ENCODE measurements at regions not wholly inside any gene's neighbourhood (a gene's known extent, or its start where the extent isn't known, plus 50 kb on each side); places are given as distances from the start of the nearest gene placed in this dataset.
"Not testable (repeated sequence)": the region's sequence is repeated elsewhere in the genome, so short reads cannot be mapped to it uniquely, and the experiment has no call there.

DNA sequence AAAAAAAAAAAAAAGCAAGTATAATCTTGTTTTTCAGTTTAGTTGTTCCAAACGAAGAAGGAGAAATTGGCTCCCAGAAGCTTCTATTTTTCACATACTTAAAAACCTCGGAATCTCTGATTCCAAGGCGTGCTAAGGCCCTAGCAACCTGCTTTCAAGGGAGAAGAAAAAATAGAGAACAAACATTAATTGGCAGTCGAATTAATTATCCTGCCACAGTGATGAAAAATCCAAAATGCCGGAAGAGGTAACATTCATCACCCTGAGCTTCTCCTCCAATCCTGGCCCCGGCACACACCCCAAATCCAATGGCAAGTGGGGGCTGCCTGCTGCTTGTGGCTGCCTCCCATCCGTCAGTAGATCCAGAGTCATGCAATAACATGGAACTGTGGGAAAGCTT is 250.2 kb upstream of the CHAC2 start:
- TF ChIP-seq SPI1 (IDR thresholded peaks at IDR 0.05; ENCODE audit: low read depth, low read length): no peak
- TF ChIP-seq PAX5 (IDR thresholded peaks at IDR 0.05; ENCODE audit: insufficient read depth, low read length, severe bottlenecking): no peak
- TF ChIP-seq POLR2AphosphoS5 (IDR thresholded peaks at IDR 0.05; ENCODE audit: low read depth, low read length): no peak
- TF ChIP-seq POU2F2 (IDR thresholded peaks at IDR 0.05; ENCODE audit: low read depth, low read length): no peak
- TF ChIP-seq TAF1 (IDR thresholded peaks at IDR 0.05; ENCODE audit: low read depth, low read length): no peak
- TF ChIP-seq POLR2A (IDR thresholded peaks at IDR 0.05; ENCODE audit: low read depth, low read length): no peak
- FAIRE-seq (no peak), DNase-seq (ENCODE audit: insufficient read length, low spot score) (no peak)

DNA sequence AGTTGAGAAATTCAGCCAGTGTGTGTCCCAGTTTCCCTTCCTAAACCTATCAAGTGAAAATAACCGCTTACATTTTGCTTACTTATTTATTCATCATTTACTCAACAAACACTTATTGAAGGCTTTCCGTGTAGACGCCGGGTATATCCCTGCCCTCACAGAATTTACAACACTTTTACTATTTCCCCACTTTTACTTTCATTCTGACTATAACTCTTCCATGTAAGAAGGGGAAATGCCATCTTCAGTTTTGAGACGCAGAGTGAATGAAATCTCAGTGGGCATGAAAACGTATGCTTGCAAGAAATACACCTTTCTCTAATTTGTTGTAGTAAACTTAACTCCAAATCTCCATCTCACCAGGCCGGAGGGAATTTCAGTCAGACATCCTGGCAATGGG is 251.0 kb upstream of the CHAC2 start:
- TF ChIP-seq POU2F2 (IDR thresholded peaks at IDR 0.05; ENCODE audit: low read depth, low read length) (no peak), POLR2A (IDR thresholded peaks at IDR 0.05; ENCODE audit: low read depth, low read length) (no peak)
- no peak for DNase-seq (ENCODE audit: insufficient read length, low spot score)
- no peak for FAIRE-seq

DNA sequence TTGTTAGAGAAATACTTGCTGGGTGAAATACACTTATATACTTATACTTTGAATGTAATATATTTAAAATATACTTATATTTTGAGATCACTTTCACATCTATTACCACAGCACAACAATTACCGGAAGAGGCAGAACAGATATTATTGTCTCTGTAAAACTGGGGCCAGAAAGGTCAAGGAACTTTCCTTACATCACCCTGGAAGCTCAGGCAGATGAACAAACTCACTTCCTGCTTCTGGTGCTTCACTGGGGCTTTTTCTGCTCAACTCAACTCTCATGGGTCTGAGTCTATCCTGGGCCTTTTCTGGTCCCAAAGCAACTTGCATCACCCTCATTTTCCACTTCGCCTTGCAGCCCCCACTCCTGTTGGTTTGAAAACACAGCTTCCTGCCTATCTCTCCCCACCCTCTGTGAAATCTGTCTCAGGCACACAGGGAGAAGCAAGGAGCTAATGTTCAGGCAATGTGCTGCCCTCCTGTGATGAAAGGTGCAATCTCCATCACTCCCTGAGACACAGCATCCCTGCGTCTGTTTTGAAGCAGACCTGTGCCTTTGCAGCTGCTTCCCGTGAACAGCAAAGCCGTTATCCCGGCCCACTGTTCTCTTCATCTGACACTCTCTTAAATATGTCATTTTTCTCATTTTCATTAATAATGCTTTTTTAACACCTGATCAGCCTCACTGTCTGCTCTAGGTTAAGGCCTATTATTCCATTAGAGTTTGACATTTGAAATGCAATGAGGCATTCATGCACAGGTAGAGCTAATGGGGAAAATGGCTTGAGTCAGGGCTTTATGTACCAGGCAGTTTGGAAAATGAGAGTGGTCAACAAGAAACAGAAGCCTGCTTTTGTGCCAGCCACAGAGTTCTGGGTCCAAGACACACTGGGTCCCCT is 251.9 kb upstream of the CHAC2 start:
- no peak for FAIRE-seq
- DNase-seq (ENCODE audit: insufficient read length, low spot score): no peak
- TF ChIP-seq TAF1 (IDR thresholded peaks at IDR 0.05; ENCODE audit: low read depth, low read length) (no peak), SPI1 (IDR thresholded peaks at IDR 0.05; ENCODE audit: low read depth, low read length) (no peak), POLR2AphosphoS5 (IDR thresholded peaks at IDR 0.05; ENCODE audit: low read depth, low read length) (no peak), PAX5 (IDR thresholded peaks at IDR 0.05; ENCODE audit: insufficient read depth, low read length, severe bottlenecking) (no peak), POU2F2 (IDR thresholded peaks at IDR 0.05; ENCODE audit: low read depth, low read length) (no peak), POLR2A (IDR thresholded peaks at IDR 0.05; ENCODE audit: low read depth, low read length) (no peak)

DNA sequence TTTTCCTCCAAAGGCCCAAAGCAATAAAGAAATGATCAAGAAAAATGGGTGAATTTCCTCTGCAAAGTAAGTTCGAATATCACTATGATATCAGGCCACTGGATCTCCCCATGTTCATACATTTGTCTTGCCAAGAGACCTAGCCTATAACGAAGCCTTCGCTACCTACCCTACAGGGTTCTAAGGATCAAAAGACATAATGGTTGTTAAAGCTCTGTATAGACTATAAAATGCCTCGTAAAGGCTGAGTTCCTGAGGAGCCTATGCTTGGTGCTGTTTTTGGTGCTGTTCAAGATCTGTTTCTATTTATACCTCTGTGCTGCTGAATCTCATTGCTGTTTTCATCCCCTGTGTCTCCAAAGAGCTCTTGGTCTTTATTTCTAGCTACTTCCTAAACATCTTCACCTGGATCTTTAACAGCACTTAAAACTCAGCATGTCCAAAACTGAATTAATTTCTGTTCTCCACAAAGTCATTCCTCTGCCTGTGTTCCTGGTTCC is 254.4 kb upstream of the CHAC2 start:
- FAIRE-seq (no peak), DNase-seq (ENCODE audit: insufficient read length, low spot score) (no peak)
- TF ChIP-seq POLR2A (IDR thresholded peaks at IDR 0.05; ENCODE audit: low read depth, low read length): no peak
- no peak for TF ChIP-seq POLR2AphosphoS5 (IDR thresholded peaks at IDR 0.05; ENCODE audit: low read depth, low read length)
- TF ChIP-seq POU2F2 (IDR thresholded peaks at IDR 0.05; ENCODE audit: low read depth, low read length): no peak
- TF ChIP-seq PAX5 (IDR thresholded peaks at IDR 0.05; ENCODE audit: insufficient read depth, low read length, severe bottlenecking): no peak
- no peak for TF ChIP-seq TAF1 (IDR thresholded peaks at IDR 0.05; ENCODE audit: low read depth, low read length)
- TF ChIP-seq SPI1 (IDR thresholded peaks at IDR 0.05; ENCODE audit: low read depth, low read length): no peak

DNA sequence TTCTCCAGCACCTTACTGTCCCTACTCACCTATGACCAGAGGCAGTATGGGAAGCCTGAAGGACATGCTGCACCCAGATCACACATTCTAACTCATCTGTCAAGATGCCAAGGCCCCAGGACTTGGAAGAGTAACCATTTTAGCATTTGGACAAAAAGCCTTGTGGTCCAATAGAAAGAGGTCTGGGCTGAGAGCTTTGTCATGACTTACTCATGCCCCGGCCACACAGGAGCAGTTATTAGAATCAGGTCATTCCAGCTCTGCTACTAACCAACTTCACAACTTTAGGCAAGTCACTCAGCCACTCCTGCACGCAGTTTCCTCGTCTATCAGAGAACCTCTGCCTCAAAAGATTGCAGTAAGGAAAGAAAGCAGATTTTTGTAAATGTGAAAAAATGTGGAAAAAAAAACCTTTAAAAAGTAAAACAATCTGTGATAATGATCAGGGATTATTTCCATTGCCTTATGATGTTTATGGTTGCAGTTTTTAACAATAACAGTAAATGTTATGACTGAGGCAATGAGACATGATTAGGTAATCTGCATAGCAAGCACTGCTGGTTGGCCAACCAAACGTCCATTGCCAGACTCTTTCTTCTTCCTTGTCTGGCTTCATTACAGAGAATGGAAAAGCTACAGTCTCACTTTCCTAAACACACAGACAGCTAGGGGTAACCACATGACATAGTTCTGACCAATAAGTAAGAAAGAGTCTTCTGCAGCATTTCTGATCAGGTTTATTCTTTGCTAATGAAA is 255.4 kb upstream of the CHAC2 start:
- FAIRE-seq: no peak
- no peak for DNase-seq (ENCODE audit: insufficient read length, low spot score)
- TF ChIP-seq TAF1 (IDR thresholded peaks at IDR 0.05; ENCODE audit: low read depth, low read length) (no peak), SPI1 (IDR thresholded peaks at IDR 0.05; ENCODE audit: low read depth, low read length) (no peak), POLR2AphosphoS5 (IDR thresholded peaks at IDR 0.05; ENCODE audit: low read depth, low read length) (no peak), PAX5 (IDR thresholded peaks at IDR 0.05; ENCODE audit: insufficient read depth, low read length, severe bottlenecking) (no peak), POLR2A (IDR thresholded peaks at IDR 0.05; ENCODE audit: low read depth, low read length) (no peak), POU2F2 (IDR thresholded peaks at IDR 0.05; ENCODE audit: low read depth, low read length) (no peak)

DNA sequence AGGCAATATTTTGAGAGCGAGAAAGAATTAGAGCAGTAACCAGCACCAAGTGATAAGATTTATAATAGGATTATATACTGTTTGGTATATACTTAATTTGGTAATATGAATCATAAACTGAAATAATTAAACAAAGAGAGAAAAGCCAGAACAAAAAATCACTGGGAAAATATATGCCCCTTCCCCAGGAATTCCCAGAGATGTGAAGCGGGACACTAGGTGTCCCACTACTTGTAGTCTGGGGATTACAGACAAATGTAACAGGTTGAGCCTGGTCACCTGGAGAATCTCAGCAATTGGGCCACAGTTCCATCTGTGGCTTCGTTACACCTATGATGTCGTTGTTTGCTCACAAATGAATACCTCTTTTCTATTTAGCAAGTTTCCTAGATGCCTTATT is 256.1 kb upstream of the CHAC2 start:
- DNase-seq (ENCODE audit: insufficient read length, low spot score) (no peak), FAIRE-seq (no peak)
- no peak for TF ChIP-seq PAX5 (IDR thresholded peaks at IDR 0.05; ENCODE audit: insufficient read depth, low read length, severe bottlenecking)
- TF ChIP-seq POLR2AphosphoS5 (IDR thresholded peaks at IDR 0.05; ENCODE audit: low read depth, low read length): no peak
- TF ChIP-seq SPI1 (IDR thresholded peaks at IDR 0.05; ENCODE audit: low read depth, low read length): no peak
- no peak for TF ChIP-seq TAF1 (IDR thresholded peaks at IDR 0.05; ENCODE audit: low read depth, low read length)
- no peak for TF ChIP-seq POU2F2 (IDR thresholded peaks at IDR 0.05; ENCODE audit: low read depth, low read length)

DNA sequence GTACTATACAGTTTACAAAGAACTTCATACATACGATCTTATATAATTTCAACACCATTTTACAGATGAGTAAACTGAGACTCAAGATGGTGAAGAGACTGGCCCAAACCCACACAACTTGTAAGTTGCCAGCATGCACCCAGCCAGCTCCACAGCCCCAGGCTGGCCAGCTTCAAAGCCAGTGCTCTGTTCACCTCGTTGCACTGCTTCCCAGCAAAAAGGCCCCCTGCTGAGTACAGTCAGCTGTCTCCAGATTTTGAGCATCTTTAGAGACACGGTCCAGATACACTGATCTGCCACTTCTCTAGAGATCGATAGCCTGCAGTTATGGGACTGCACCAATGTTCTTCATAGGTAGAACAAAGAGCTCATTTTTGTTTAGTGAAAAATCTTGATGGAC is 257.2 kb upstream of the CHAC2 start:
- no peak for DNase-seq (ENCODE audit: insufficient read length, low spot score)
- FAIRE-seq: no peak
- TF ChIP-seq PAX5 (IDR thresholded peaks at IDR 0.05; ENCODE audit: insufficient read depth, low read length, severe bottlenecking) (no peak), POU2F2 (IDR thresholded peaks at IDR 0.05; ENCODE audit: low read depth, low read length) (no peak), POLR2AphosphoS5 (IDR thresholded peaks at IDR 0.05; ENCODE audit: low read depth, low read length) (no peak), TAF1 (IDR thresholded peaks at IDR 0.05; ENCODE audit: low read depth, low read length) (no peak), POLR2A (IDR thresholded peaks at IDR 0.05; ENCODE audit: low read depth, low read length) (no peak), SPI1 (IDR thresholded peaks at IDR 0.05; ENCODE audit: low read depth, low read length) (no peak)

DNA sequence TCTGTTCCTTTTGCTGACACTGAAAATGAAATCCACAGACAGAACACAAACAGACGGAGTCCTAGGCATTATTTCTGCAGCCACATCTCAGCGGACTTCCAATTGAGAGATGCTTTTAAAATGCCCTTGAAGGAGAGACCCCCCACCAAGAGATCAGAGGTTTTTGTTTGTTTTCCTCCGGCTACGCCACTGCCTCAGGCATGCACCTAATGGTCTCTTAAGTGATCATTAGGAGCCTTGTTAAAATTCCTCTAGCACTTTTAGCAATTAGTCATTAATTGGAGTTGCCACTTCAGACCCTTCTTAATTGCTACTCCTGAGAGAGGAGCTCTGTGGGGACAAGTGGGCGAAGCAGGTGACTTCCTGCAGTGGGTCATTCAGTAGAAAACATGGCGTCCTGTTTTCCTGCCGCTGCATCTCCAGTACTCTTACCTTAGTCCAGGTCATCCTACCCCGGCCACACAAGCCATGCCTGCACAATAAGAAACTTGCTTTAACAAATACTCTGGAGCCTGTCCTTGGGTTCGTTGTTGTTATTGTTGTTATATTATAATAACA is 257.7 kb upstream of the CHAC2 start:
- FAIRE-seq: no peak
- no peak for TF ChIP-seq TAF1 (IDR thresholded peaks at IDR 0.05; ENCODE audit: low read depth, low read length)
- DNase-seq (ENCODE audit: insufficient read length, low spot score): no peak

DNA sequence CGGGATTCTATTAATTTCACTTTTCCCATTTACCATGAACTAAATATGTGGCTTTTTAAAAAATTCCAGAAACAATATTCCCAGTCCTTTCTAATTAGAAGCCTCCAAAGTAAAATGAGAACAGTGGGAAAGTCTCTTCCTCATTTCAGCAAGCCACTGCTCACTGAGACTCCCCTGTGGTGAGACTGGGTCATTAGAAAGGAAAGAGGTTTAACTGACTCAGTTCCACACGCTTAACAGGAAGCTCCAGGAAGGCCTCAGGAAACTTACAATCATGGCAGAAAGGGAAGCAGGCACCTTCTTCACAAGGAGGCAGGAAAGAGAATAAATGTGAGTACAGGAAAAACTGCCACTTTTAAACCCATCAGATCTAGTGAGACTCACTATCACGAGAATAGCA is 258.9 kb upstream of the CHAC2 start:
- no peak for FAIRE-seq
- no peak for DNase-seq (ENCODE audit: insufficient read length, low spot score)
- TF ChIP-seq PAX5 (IDR thresholded peaks at IDR 0.05; ENCODE audit: insufficient read depth, low read length, severe bottlenecking) (no peak), POLR2A (IDR thresholded peaks at IDR 0.05; ENCODE audit: low read depth, low read length) (no peak), POLR2AphosphoS5 (IDR thresholded peaks at IDR 0.05; ENCODE audit: low read depth, low read length) (no peak)

DNA sequence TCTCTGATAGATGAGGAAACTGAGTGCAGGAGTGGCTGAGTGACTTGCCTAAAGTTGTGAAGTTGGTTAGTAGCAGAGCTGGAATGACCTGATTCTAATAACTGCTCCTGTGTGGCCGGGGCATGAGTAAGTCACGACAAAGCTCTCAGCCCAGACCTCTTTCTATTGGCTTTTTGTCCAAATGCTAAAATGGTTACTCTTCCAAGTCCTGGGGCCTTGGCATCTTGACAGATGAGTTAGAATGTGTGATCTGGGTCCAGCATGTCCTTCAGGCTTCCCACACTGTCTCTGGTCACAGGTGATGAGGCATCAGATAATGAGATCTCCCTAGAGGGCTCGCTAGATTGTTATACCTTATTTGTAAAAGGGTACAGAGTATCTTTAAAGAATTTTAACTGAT is 260.5 kb upstream of the CHAC2 start:
- not testable (repeated sequence) for DNase-seq (ENCODE audit: insufficient read length, low spot score); FAIRE-seq

Data from GM12891 (cell line).